ENCODE measurements at regions not wholly inside any gene's neighbourhood (a gene's known extent, or its start where the extent isn't known, plus 50 kb on each side); places are given as distances from the start of the nearest gene placed in this dataset.

GRCh38 chr2:51723691-51724090 lies 691.8 kb upstream of the NRXN1 start:
- Histone ChIP-seq H3K27ac (ENCODE audit: low read depth, low read length) (no peak overlapping the region), H3K36me3 (ENCODE audit: control insufficient read depth, insufficient read depth, low read length) (no peaks in the 10 kb centered on the region), H3K9me3 (ENCODE audit: control insufficient read depth, insufficient read depth, low read length) (no peaks in the 10 kb centered on the region), H3K27me3 (ENCODE audit: control insufficient read depth, insufficient read depth, low read length) (no peaks in the 10 kb centered on the region), H3K4me3 (ENCODE audit: low read depth, low read length) (no peak overlapping the region), H3K4me1 (ENCODE audit: control insufficient read depth, insufficient read depth, low read length) (no peaks in the 10 kb centered on the region)
- no CpG with 5 or more reads among the region's 1 CpG for WGBS (ENCODE audit: insufficient coverage)
- no peak for DNase-seq (ENCODE audit: low read depth in 4 of 6, low spot score in 6 of 6)

- DNase-seq (ENCODE audit: low read depth in 4 of 6, low spot score in 6 of 6): no peak
- no peaks in the 10 kb centered on the region for H3K27me3 ChIP-seq (ENCODE audit: control insufficient read depth, insufficient read depth, low read length)
- no peaks in the 10 kb centered on the region for H3K36me3 ChIP-seq (ENCODE audit: control insufficient read depth, insufficient read depth, low read length)
- H3K27ac ChIP-seq (ENCODE audit: low read depth, low read length): no peak overlapping the region
- WGBS (ENCODE audit: insufficient coverage): no CpG with 5 or more reads among the region's 1 CpG
- no peaks in the 10 kb centered on the region for H3K4me1 ChIP-seq (ENCODE audit: control insufficient read depth, insufficient read depth, low read length)
- H3K9me3 ChIP-seq (ENCODE audit: control insufficient read depth, insufficient read depth, low read length): no peaks in the 10 kb centered on the region
- H3K4me3 ChIP-seq (ENCODE audit: low read depth, low read length): no peak overlapping the region
These were observed 690.4 kb upstream of the NRXN1 start for GRCh38 chr2:51722311-51722710.

GRCh38 chr2:51720826-51721225 lies 688.9 kb upstream of the NRXN1 start:
- Histone ChIP-seq H3K27ac (ENCODE audit: low read depth, low read length) (no peak overlapping the region), H3K4me3 (ENCODE audit: low read depth, low read length) (no peak overlapping the region), H3K9me3 (ENCODE audit: control insufficient read depth, insufficient read depth, low read length) (no peaks in the 10 kb centered on the region), H3K27me3 (ENCODE audit: control insufficient read depth, insufficient read depth, low read length) (no peaks in the 10 kb centered on the region), H3K36me3 (ENCODE audit: control insufficient read depth, insufficient read depth, low read length) (no peaks in the 10 kb centered on the region), H3K4me1 (ENCODE audit: control insufficient read depth, insufficient read depth, low read length) (no peaks in the 10 kb centered on the region)
- no peak for DNase-seq (ENCODE audit: low read depth in 4 of 6, low spot score in 6 of 6)
- WGBS (ENCODE audit: insufficient coverage): no CpG with 5 or more reads among the region's 1 CpG

- Histone ChIP-seq H3K27ac (ENCODE audit: low read depth, low read length) (no peak overlapping the region), H3K4me1 (ENCODE audit: control insufficient read depth, insufficient read depth, low read length) (no peaks in the 10 kb centered on the region), H3K9me3 (ENCODE audit: control insufficient read depth, insufficient read depth, low read length) (peaks cover 4% of the 10 kb centered on the region), H3K27me3 (ENCODE audit: control insufficient read depth, insufficient read depth, low read length) (no peaks in the 10 kb centered on the region), H3K4me3 (ENCODE audit: low read depth, low read length) (no peak overlapping the region), H3K36me3 (ENCODE audit: control insufficient read depth, insufficient read depth, low read length) (no peaks in the 10 kb centered on the region)
- no peak for DNase-seq (ENCODE audit: low read depth in 4 of 6, low spot score in 6 of 6)
These were observed 686.9 kb upstream of the NRXN1 start for GRCh38 chr2:51718881-51719280.

- no peaks in the 10 kb centered on the region for H3K4me1 ChIP-seq (ENCODE audit: control insufficient read depth, insufficient read depth, low read length)
- WGBS (ENCODE audit: insufficient coverage): no CpG with 5 or more reads among the region's 3 CpGs
- no peak for DNase-seq (ENCODE audit: low read depth in 4 of 6, low spot score in 6 of 6)
- no peak overlapping the region for H3K27ac ChIP-seq (ENCODE audit: low read depth, low read length)
- H3K4me3 ChIP-seq (ENCODE audit: low read depth, low read length): no peak overlapping the region
- H3K36me3 ChIP-seq (ENCODE audit: control insufficient read depth, insufficient read depth, low read length): no peaks in the 10 kb centered on the region
- H3K9me3 ChIP-seq (ENCODE audit: control insufficient read depth, insufficient read depth, low read length): peaks cover 10% of the 10 kb centered on the region
- H3K27me3 ChIP-seq (ENCODE audit: control insufficient read depth, insufficient read depth, low read length): no peaks in the 10 kb centered on the region
These were observed 685.4 kb upstream of the NRXN1 start for GRCh38 chr2:51717312-51717711.

GRCh38 chr2:51711766-51712165 lies 679.8 kb upstream of the NRXN1 start:
- H3K9me3 ChIP-seq (ENCODE audit: control insufficient read depth, insufficient read depth, low read length): peaks cover 10% of the 10 kb centered on the region
- no peaks in the 10 kb centered on the region for H3K27me3 ChIP-seq (ENCODE audit: control insufficient read depth, insufficient read depth, low read length)
- WGBS (ENCODE audit: insufficient coverage): no CpG with 5 or more reads among the region's 3 CpGs
- no peak overlapping the region for H3K27ac ChIP-seq (ENCODE audit: low read depth, low read length)
- DNase-seq (ENCODE audit: low read depth in 4 of 6, low spot score in 6 of 6): no peak
- no peak overlapping the region for H3K4me3 ChIP-seq (ENCODE audit: low read depth, low read length)
- H3K36me3 ChIP-seq (ENCODE audit: control insufficient read depth, insufficient read depth, low read length): no peaks in the 10 kb centered on the region
- no peaks in the 10 kb centered on the region for H3K4me1 ChIP-seq (ENCODE audit: control insufficient read depth, insufficient read depth, low read length)

GRCh38 chr2:51710222-51710621 lies 678.3 kb upstream of the NRXN1 start:
- no peak for DNase-seq (ENCODE audit: low read depth in 4 of 6, low spot score in 6 of 6)
- Histone ChIP-seq H3K9me3 (ENCODE audit: control insufficient read depth, insufficient read depth, low read length) (peaks cover 9% of the 10 kb centered on the region), H3K4me1 (ENCODE audit: control insufficient read depth, insufficient read depth, low read length) (no peaks in the 10 kb centered on the region), H3K27me3 (ENCODE audit: control insufficient read depth, insufficient read depth, low read length) (no peaks in the 10 kb centered on the region), H3K36me3 (ENCODE audit: control insufficient read depth, insufficient read depth, low read length) (no peaks in the 10 kb centered on the region), H3K4me3 (ENCODE audit: low read depth, low read length) (no peak overlapping the region), H3K27ac (ENCODE audit: low read depth, low read length) (no peak overlapping the region)
- 20% methylated on average over 1 of the region's 3 CpGs for WGBS (ENCODE audit: insufficient coverage)

- WGBS (ENCODE audit: insufficient coverage): 71% methylated on average over 1 of the region's 3 CpGs
- no peaks in the 10 kb centered on the region for H3K27me3 ChIP-seq (ENCODE audit: control insufficient read depth, insufficient read depth, low read length)
- no peak for DNase-seq (ENCODE audit: low read depth in 4 of 6, low spot score in 6 of 6)
- H3K9me3 ChIP-seq (ENCODE audit: control insufficient read depth, insufficient read depth, low read length): no peaks in the 10 kb centered on the region
- H3K4me1 ChIP-seq (ENCODE audit: control insufficient read depth, insufficient read depth, low read length): no peaks in the 10 kb centered on the region
- H3K4me3 ChIP-seq (ENCODE audit: low read depth, low read length): no peak overlapping the region
- H3K36me3 ChIP-seq (ENCODE audit: control insufficient read depth, insufficient read depth, low read length): no peaks in the 10 kb centered on the region
- H3K27ac ChIP-seq (ENCODE audit: low read depth, low read length): no peak overlapping the region
These were observed 675.7 kb upstream of the NRXN1 start for GRCh38 chr2:51707625-51708024.

GRCh38 chr2:51706220-51706619 lies 674.3 kb upstream of the NRXN1 start:
- H3K36me3 ChIP-seq (ENCODE audit: control insufficient read depth, insufficient read depth, low read length): no peaks in the 10 kb centered on the region
- no peak for DNase-seq (ENCODE audit: low read depth in 4 of 6, low spot score in 6 of 6)
- no CpG with 5 or more reads among the region's 3 CpGs for WGBS (ENCODE audit: insufficient coverage)
- H3K27me3 ChIP-seq (ENCODE audit: control insufficient read depth, insufficient read depth, low read length): no peaks in the 10 kb centered on the region
- H3K4me3 ChIP-seq (ENCODE audit: low read depth, low read length): no peak overlapping the region
- H3K27ac ChIP-seq (ENCODE audit: low read depth, low read length): no peak overlapping the region
- no peaks in the 10 kb centered on the region for H3K4me1 ChIP-seq (ENCODE audit: control insufficient read depth, insufficient read depth, low read length)
- H3K9me3 ChIP-seq (ENCODE audit: control insufficient read depth, insufficient read depth, low read length): no peaks in the 10 kb centered on the region

- Histone ChIP-seq H3K27me3 (ENCODE audit: control insufficient read depth, insufficient read depth, low read length) (no peaks in the 10 kb centered on the region), H3K36me3 (ENCODE audit: control insufficient read depth, insufficient read depth, low read length) (no peaks in the 10 kb centered on the region), H3K9me3 (ENCODE audit: control insufficient read depth, insufficient read depth, low read length) (no peaks in the 10 kb centered on the region), H3K27ac (ENCODE audit: low read depth, low read length) (no peak overlapping the region), H3K4me1 (ENCODE audit: control insufficient read depth, insufficient read depth, low read length) (no peaks in the 10 kb centered on the region), H3K4me3 (ENCODE audit: low read depth, low read length) (no peak overlapping the region)
- no CpG with 5 or more reads among the region's 1 CpG for WGBS (ENCODE audit: insufficient coverage)
- DNase-seq (ENCODE audit: low read depth in 4 of 6, low spot score in 6 of 6): no peak
These were observed 673.5 kb upstream of the NRXN1 start for GRCh38 chr2:51705417-51705816.
